ENCODE measurements at regions not wholly inside any gene's neighbourhood (a gene's known extent, or its start where the extent isn't known, plus 50 kb on each side); places are given as distances from the start of the nearest gene placed in this dataset.

GRCh38 chr1:87265786-87266185, 62.9 kb upstream of the LMO4 start:
- intact Hi-C loops (cut with micrococcal nuclease), result no loop called here
- no peaks in the 10 kb centered on the region for H3K9me3 Mint-ChIP-seq (ENCODE audit: insufficient read depth)
- H3K4me3 Mint-ChIP-seq, result no peak overlapping the region
- no peak overlapping the region for H3K27ac ChIP-seq (ENCODE audit: low read length in 2 of 2)
- peaks cover 18% of the 10 kb centered on the region for H3K27me3 Mint-ChIP-seq
- H3K27me3 ChIP-seq (replicated peaks in 1 of 4; ENCODE audit: control extremely low read depth in 1 of 4, control insufficient read depth in 3 of 4, insufficient read depth in 4 of 4, low read length in 3 of 4), result no peaks in the 10 kb centered on the region
- CTCF ChIA-PET, result no interaction called here
- no peak overlapping the region for H3K27ac Mint-ChIP-seq
- no peak for TF ChIP-seq EZH2 (IDR thresholded peaks at IDR 0.05; ENCODE audit: borderline replicate concordance, insufficient read depth, low read depth, low read length, poor library complexity, severe bottlenecking)
- TF ChIP-seq CTCF (IDR thresholded peaks at IDR 0.05), result no peak
- H3K36me3 ChIP-seq (replicated peaks in 1 of 2; ENCODE audit: control extremely low read depth in 1 of 2, control insufficient read depth in 1 of 2, extremely low read depth in 1 of 2, insufficient read depth in 2 of 2, low read length in 1 of 2), result no peaks in the 10 kb centered on the region
- no peak overlapping the region for H3K9ac ChIP-seq (ENCODE audit: low read length)
- no peaks in the 10 kb centered on the region for H3K79me2 ChIP-seq (ENCODE audit: control insufficient read depth, insufficient read depth, low read length)
- no peak overlapping the region for H3K4me2 ChIP-seq (replicated peaks; ENCODE audit: low read depth, low read length, poor library complexity, severe bottlenecking)
- H2AFZ ChIP-seq (ENCODE audit: insufficient read depth, low read depth, low read length, poor library complexity, severe bottlenecking), result no peak overlapping the region
- WGBS (ENCODE audit: insufficient coverage), result 93% methylated on average over 3 of the region's 3 CpGs
- no peak overlapping the region for H3K4me3 ChIP-seq (ENCODE audit: control extremely low read depth in 1 of 5, extremely low read depth in 1 of 5, insufficient read depth in 1 of 5, low read depth in 2 of 5, low read length in 4 of 5)
- DNase-seq (no peak), ATAC-seq (ENCODE audit: low read depth) (no peak)
- no peaks in the 10 kb centered on the region for H3K9me3 ChIP-seq (ENCODE audit: control extremely low read depth in 1 of 3, control insufficient read depth in 2 of 3, insufficient read depth in 1 of 3, low read length in 2 of 3)
- no peaks in the 10 kb centered on the region for H4K20me1 ChIP-seq (ENCODE audit: control insufficient read depth, insufficient read depth, low read length, poor library complexity, severe bottlenecking)
- POLR2A ChIA-PET, result no interaction called here
- no peaks in the 10 kb centered on the region for H3K4me1 ChIP-seq (ENCODE audit: control insufficient read depth in 2 of 2, insufficient read depth in 2 of 2, low read length in 2 of 2)
- H3K4me1 Mint-ChIP-seq, result no peaks in the 10 kb centered on the region

- Histone ChIP-seq H4K20me1 (ENCODE audit: control insufficient read depth, insufficient read depth, low read length, poor library complexity, severe bottlenecking) (no peaks in the 10 kb centered on the region), H3K27ac (ENCODE audit: low read length in 2 of 2) (no peak overlapping the region), H3K79me2 (ENCODE audit: control insufficient read depth, insufficient read depth, low read length) (no peaks in the 10 kb centered on the region), H3K27me3 (replicated peaks in 1 of 4; ENCODE audit: control extremely low read depth in 1 of 4, control insufficient read depth in 3 of 4, insufficient read depth in 4 of 4, low read length in 3 of 4) (no peaks in the 10 kb centered on the region), H3K9ac (ENCODE audit: low read length) (no peak overlapping the region), H3K4me3 (ENCODE audit: control extremely low read depth in 1 of 5, extremely low read depth in 1 of 5, insufficient read depth in 1 of 5, low read depth in 2 of 5, low read length in 4 of 5) (no peak overlapping the region), H3K4me1 (ENCODE audit: control insufficient read depth in 2 of 2, insufficient read depth in 2 of 2, low read length in 2 of 2) (no peaks in the 10 kb centered on the region), H3K36me3 (replicated peaks in 1 of 2; ENCODE audit: control extremely low read depth in 1 of 2, control insufficient read depth in 1 of 2, extremely low read depth in 1 of 2, insufficient read depth in 2 of 2, low read length in 1 of 2) (no peaks in the 10 kb centered on the region), H3K4me2 (replicated peaks; ENCODE audit: low read depth, low read length, poor library complexity, severe bottlenecking) (no peak overlapping the region), H2AFZ (ENCODE audit: insufficient read depth, low read depth, low read length, poor library complexity, severe bottlenecking) (no peak overlapping the region), H3K9me3 (ENCODE audit: control extremely low read depth in 1 of 3, control insufficient read depth in 2 of 3, insufficient read depth in 1 of 3, low read length in 2 of 3) (no peaks in the 10 kb centered on the region)
- H3K4me3 Mint-ChIP-seq, result no peak overlapping the region
- intact Hi-C loops (cut with micrococcal nuclease), result no loop called here
- H3K4me1 Mint-ChIP-seq, result no peaks in the 10 kb centered on the region
- TF ChIP-seq EZH2 (IDR thresholded peaks at IDR 0.05; ENCODE audit: borderline replicate concordance, insufficient read depth, low read depth, low read length, poor library complexity, severe bottlenecking) (no peak), CTCF (IDR thresholded peaks at IDR 0.05) (no peak)
- CTCF ChIA-PET, result no interaction called here
- DNase-seq (no peak), ATAC-seq (ENCODE audit: low read depth) (no peak)
- H3K27me3 Mint-ChIP-seq, result peaks cover 23% of the 10 kb centered on the region
- no peaks in the 10 kb centered on the region for H3K9me3 Mint-ChIP-seq (ENCODE audit: insufficient read depth)
- POLR2A ChIA-PET, result no interaction called here
- no peak overlapping the region for H3K27ac Mint-ChIP-seq
- 81% methylated on average over 3 of the region's 3 CpGs for WGBS (ENCODE audit: insufficient coverage)
Observed at GRCh38 chr1:87268111-87268510, 60.6 kb upstream of the LMO4 start.
